Activated T-helper 2 cell treated with anti-CD3 and anti-CD28 coated beads, Interferon-gamma antibody, Interleukin-2, Interleukin-4, amounts not matched to agents 10 μg/mL and 5 μg/mL and 100 μg/mL, durations not matched to agents 14 hours and 24 hours and 36 hours (primary cell): ENCODE measurements at regions not wholly inside any gene's neighbourhood (a gene's known extent, or its start where the extent isn't known, plus 50 kb on each side); places are given as distances from the start of the nearest gene placed in this dataset.

Experiments used
- DNase-seq: peaks from one replicate; pipeline ENCODE4 v3.0.0; 2021; ENCODE audit warnings: low spot score
- H3K27ac Mint-ChIP-seq: one replicate; pipeline ENCODE4 v1.8.0; 2021; ENCODE audit warnings: mixed read lengths
- H3K27me3 Mint-ChIP-seq: one replicate; pipeline ENCODE4 v1.8.0; 2021; ENCODE audit warnings: low read depth, mixed read lengths
- H3K36me3 Mint-ChIP-seq: one replicate; pipeline ENCODE4 v1.8.0; 2021; ENCODE audit warnings: low read depth, mixed read lengths
- H3K4me1 Mint-ChIP-seq: one replicate; pipeline ENCODE4 v1.8.0; 2021; ENCODE audit warnings: low read depth, mixed read lengths
- H3K4me3 Mint-ChIP-seq: one replicate; pipeline ENCODE4 v1.8.0; 2021; ENCODE audit warnings: low read depth, mild to moderate bottlenecking, moderate library complexity, mixed read lengths
- H3K9me3 Mint-ChIP-seq: one replicate; pipeline ENCODE4 v1.8.0; 2021; ENCODE audit warnings: mixed read lengths
- intact Hi-C: fragments of 100-400 bp; cut with micrococcal nuclease; formaldehyde crosslinking; loops from one replicate; pipeline ENCODE4 v1.15.1; 2023

DNA sequence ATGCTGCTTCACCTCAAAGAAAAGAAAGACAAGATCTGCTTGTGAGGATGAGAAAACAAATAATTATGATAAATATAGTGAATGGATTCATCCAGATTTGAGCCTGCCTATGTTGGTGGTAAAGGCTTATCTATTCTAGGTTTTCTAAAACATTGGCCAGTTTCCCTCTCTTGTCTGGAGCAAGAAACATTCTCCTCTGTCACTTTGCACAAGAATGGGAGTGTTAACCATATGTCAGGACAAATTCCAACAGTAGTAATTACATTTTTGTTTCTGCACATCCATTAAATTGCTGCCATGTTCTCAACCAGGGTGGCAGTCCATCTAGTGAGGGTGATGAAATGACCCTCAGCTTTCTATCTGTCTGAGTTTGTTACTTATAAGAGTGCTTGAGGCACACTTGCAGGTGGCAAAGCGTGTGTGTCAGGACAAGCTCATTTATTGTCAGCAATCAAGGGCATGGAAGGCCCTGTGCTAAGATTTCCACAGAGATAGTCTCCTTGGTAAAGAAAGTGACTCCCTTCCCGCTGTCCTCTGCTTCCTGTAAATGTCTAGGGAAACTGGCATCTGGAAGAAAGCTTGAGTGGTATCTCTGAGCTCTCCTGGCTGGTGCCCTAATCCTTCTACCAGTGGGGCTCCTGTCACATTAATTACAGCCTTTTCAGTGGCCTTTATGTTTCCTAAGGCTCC is 502.1 kb upstream of the FLRT2 start:
- peaks cover 4% of the 10 kb centered on the region for H3K9me3 Mint-ChIP-seq
- no peaks in the 10 kb centered on the region for H3K27me3 Mint-ChIP-seq
- no peak for DNase-seq
- no peaks in the 10 kb centered on the region for H3K4me1 Mint-ChIP-seq
- intact Hi-C loops: no loop called here
- H3K4me3 Mint-ChIP-seq: no peak overlapping the region
- no peaks in the 10 kb centered on the region for H3K36me3 Mint-ChIP-seq
- no peak overlapping the region for H3K27ac Mint-ChIP-seq

DNA sequence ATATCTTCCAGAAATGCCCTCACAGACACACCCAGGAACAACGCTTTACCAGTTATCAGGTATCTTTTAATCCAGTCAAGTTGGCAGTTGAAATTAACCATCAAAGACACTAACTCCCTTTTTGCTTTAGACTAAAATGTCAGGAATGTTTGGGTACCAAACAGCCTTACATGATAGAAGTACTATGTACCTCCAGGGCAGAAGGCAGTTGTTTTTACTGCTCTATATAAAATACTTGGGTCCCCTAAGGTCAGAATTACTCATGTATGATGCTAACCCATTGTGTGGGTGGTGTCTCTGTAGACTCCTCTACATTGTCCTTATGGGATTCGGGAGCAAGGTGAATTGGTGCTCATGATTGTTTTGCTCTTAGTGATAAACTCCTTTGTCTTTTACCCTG is 492.5 kb upstream of the FLRT2 start:
- H3K9me3 Mint-ChIP-seq: peaks cover 25% of the 10 kb centered on the region
- no peak overlapping the region for H3K4me3 Mint-ChIP-seq
- intact Hi-C loops: no loop called here
- H3K27me3 Mint-ChIP-seq: no peaks in the 10 kb centered on the region
- no peaks in the 10 kb centered on the region for H3K36me3 Mint-ChIP-seq
- no peaks in the 10 kb centered on the region for H3K4me1 Mint-ChIP-seq
- H3K27ac Mint-ChIP-seq: no peak overlapping the region
- no peak for DNase-seq

DNA sequence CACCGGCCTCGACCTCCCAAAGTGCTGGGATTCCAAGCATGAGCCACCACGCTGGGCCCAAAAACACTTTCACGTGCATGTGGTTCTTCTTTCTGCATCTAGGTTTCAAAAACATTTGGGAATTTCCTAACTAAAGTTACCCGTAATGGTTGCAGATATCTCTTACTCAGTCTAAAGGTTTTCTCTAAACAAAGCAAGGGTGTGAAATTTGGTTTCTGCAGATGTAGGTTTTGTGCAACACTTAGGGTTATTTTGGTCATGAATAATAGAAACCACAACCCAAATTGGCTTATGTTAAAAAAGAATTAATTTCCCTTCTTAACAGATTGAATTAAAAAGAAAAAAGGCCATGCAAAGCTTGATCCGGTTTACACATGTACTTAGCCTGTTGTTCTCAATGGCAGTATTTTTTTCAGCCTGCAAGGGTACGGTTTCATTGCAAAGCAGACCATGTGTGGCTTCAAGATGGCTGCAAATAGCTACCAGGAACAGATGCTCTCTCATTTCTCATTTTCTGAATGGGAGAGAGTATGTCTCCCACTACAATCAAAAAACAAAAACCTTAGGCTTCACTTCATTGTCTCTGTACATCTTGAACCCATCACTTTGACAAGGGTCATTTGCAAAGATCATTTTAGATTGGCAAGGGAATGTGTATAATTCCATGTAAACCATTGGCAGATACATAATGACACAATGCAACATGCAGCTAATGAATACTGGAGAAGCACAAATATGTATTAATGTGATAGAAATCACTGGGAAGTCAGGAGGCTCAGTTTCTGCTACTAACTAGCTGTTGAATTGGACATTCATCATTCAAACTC is 491.2 kb upstream of the FLRT2 start:
- Mint-ChIP-seq H3K4me1 (no peaks in the 10 kb centered on the region), H3K27me3 (no peaks in the 10 kb centered on the region), H3K36me3 (no peaks in the 10 kb centered on the region), H3K9me3 (peaks cover 28% of the 10 kb centered on the region), H3K4me3 (no peak overlapping the region), H3K27ac (no peak overlapping the region)
- intact Hi-C loops: no loop called here
- DNase-seq: no peak

DNA sequence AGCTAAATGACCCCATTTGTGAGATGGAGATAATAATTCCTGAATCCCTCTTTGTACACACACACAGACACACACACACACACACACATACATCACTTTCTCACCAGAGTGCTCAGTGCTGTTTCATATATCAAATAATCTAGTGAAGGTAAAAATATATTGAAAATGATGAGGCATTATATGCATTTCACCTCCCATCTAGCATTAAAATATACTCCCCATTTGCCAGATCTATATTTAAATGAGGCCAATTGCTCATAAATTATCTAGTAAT is 490.7 kb upstream of the FLRT2 start:
- DNase-seq: no peak
- intact Hi-C loops: no loop called here
- Mint-ChIP-seq H3K27ac (no peak overlapping the region), H3K4me1 (no peaks in the 10 kb centered on the region), H3K36me3 (no peaks in the 10 kb centered on the region), H3K9me3 (peaks cover 28% of the 10 kb centered on the region), H3K27me3 (no peaks in the 10 kb centered on the region), H3K4me3 (no peak overlapping the region)

DNA sequence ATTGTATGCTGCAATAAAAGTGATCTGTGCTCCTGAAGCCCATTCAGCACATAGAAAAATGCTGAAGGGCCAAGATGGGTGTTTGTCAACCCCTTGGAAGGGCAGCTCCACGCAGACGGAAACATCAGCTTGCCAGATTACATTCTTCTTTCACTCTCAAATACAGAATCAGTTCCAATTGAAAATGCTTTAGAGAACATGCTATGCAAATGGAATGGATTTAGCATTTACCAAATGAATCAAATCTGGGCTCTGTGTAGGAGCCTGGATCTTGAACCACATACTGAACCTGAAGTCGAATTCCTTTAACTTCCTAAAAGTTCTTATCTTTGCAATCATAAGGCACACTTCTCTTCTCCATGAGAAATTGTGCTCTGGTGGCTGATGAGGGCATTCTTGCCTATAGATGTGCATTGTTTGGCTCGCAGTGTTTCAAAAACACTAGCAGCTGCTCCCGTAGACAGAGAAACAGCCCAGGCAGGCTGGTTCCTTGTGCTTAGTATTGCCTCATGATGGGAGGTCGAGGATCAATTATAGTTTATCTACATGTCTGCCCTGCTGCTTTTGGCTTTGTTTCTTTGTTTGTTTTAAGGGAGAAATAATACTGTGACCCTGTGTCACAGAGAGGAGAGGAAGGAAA is 489.8 kb upstream of the FLRT2 start:
- Mint-ChIP-seq H3K4me1 (no peaks in the 10 kb centered on the region), H3K27me3 (no peaks in the 10 kb centered on the region), H3K4me3 (no peak overlapping the region), H3K9me3 (peaks cover 28% of the 10 kb centered on the region), H3K36me3 (no peaks in the 10 kb centered on the region), H3K27ac (no peak overlapping the region)
- DNase-seq: no peak
- intact Hi-C loops: no loop called here

DNA sequence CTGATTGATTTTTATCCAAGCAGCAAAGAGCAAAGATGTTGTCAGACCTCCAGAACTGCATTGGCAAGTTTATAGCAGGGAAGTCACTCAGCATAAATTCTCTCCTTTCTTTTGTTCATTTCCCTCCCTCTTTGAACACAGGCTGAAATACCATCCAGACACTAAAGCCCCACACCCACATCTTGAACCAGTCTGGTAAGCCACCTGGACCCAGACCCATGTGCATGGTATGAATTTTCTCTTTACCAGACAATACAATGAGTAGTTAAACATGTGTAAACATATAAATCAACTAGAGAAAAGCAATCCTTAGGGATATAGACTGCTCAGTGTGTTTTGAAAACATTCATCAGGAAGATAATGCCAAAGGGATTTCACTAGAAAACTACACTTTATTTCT is 488.3 kb upstream of the FLRT2 start:
- no peaks in the 10 kb centered on the region for H3K36me3 Mint-ChIP-seq

DNA sequence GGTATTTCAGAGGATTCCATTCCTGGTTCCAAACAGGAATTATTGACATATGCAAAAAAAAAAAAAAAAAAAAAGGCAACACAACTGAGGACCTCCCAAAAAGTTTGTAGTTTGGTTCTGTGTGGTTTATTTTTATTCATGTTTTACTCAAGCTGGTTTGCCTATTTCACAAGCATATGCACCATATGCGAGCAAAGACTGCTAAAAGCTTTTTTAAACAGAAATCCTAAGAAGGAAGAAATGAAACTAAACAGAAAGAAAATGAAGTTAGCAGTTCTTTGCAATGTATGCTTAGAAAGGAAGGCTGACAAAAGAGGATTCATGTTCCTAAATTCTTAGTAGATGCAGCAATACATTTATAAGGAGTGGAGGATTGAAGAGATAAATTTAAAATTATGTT is 487.6 kb upstream of the FLRT2 start:
- Mint-ChIP-seq H3K9me3 (peaks cover 29% of the 10 kb centered on the region), H3K36me3 (no peaks in the 10 kb centered on the region), H3K4me3 (no peak overlapping the region), H3K27ac (no peak overlapping the region), H3K4me1 (no peaks in the 10 kb centered on the region), H3K27me3 (no peaks in the 10 kb centered on the region)
- no peak for DNase-seq
- intact Hi-C loops: no loop called here

More for the DNA sequence above, 488.3 kb upstream of the FLRT2 start:
- DNase-seq: no peak
- H3K27ac Mint-ChIP-seq: no peak overlapping the region
- intact Hi-C loops: no loop called here
- peaks cover 28% of the 10 kb centered on the region for H3K9me3 Mint-ChIP-seq
- no peaks in the 10 kb centered on the region for H3K27me3 Mint-ChIP-seq
- no peaks in the 10 kb centered on the region for H3K4me1 Mint-ChIP-seq
- H3K4me3 Mint-ChIP-seq: no peak overlapping the region

DNA sequence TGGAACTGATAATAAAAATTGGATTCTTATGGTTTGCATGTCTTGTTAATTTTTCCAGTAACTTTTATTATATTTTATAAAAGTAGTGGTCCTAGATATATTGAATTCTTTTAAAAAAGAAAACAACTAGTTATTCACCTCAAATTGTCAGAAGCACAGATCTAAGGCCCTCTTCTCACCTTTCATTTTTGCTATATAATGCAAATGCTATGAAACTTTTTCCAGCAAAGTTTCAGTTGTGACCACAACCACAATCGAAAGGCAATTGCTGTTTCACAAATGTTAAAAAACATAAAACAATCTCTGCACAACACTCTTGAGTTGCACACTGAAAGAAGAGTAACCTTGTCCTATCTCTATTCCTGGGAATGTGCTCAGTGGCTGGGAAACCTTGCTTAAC is 479.8 kb upstream of the FLRT2 start:
- Mint-ChIP-seq H3K27me3 (no peaks in the 10 kb centered on the region), H3K4me1 (no peaks in the 10 kb centered on the region), H3K36me3 (no peaks in the 10 kb centered on the region), H3K27ac (no peak overlapping the region), H3K9me3 (peaks cover 35% of the 10 kb centered on the region), H3K4me3 (no peak overlapping the region)
- no peak for DNase-seq
- intact Hi-C loops: no loop called here

DNA sequence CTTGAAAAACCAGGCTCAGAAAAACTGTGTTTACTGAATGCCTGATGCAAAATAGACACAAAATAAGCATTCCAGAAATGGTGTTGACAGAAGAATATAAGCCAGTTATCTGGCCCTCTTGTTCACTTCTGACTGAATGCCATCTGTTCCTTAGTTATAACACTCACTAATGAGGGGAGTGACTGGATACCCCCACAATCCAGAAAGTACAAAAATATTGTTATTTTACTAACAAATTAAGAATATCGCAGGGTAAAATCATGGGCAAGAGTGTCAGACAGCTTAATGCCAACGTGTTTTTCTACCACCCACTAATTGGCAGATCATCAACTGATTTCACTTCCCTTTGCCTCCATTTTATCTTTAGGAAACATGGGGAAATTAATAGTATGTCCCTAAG is 477.3 kb upstream of the FLRT2 start:
- Mint-ChIP-seq H3K9me3 (peaks cover 43% of the 10 kb centered on the region), H3K4me3 (no peak overlapping the region), H3K36me3 (no peaks in the 10 kb centered on the region), H3K4me1 (no peaks in the 10 kb centered on the region), H3K27ac (no peak overlapping the region), H3K27me3 (no peaks in the 10 kb centered on the region)
- intact Hi-C loops: no loop called here
- no peak for DNase-seq

DNA sequence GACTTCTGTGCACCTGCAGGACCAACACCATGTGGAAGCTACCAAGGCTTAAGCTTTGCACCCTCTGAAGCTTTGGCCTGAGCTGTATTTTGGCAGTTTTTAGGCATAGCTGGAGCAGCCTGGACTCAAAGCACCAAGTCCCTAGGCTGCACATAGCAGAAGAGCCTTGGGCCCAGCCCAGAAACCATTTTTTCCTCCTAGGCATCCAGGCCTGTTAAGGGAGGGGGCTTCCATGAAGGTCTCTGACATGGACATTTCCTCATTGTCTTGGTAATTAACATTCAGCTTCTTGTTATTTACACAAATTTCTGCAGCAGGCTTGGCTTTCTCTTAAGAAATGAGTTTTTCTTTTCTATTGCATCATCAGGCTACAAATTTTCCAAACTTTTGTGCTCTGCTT is 475.8 kb upstream of the FLRT2 start:
- Mint-ChIP-seq H3K27me3 (no peaks in the 10 kb centered on the region), H3K36me3 (no peaks in the 10 kb centered on the region), H3K4me3 (no peak overlapping the region), H3K4me1 (no peaks in the 10 kb centered on the region), H3K27ac (no peak overlapping the region), H3K9me3 (peaks cover 43% of the 10 kb centered on the region)
- no peak for DNase-seq
- intact Hi-C loops: no loop called here

DNA sequence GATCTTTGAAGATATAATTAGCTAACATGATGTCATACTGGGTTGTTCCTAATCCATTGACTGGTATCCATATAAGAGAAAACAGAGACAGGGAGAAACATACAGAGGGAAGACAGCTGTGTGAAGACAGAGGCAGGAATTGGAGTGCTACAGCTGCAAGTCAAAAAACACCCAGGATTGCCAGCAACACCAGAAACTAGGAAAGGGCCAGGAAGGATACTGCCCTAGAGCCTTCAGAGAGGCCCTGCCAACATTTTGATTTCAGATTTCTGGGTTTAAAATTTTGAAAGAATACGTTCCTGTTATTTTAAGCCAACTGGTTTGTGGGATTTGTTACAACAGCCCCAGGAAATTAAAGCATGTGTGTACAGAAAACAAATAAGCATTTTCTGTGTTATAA is 473.7 kb upstream of the FLRT2 start:
- Mint-ChIP-seq H3K36me3 (no peaks in the 10 kb centered on the region), H3K27ac (no peak overlapping the region), H3K4me1 (no peaks in the 10 kb centered on the region), H3K27me3 (no peaks in the 10 kb centered on the region), H3K9me3 (peaks cover 49% of the 10 kb centered on the region), H3K4me3 (no peak overlapping the region)
- DNase-seq: no peak
- intact Hi-C loops: no loop called here

DNA sequence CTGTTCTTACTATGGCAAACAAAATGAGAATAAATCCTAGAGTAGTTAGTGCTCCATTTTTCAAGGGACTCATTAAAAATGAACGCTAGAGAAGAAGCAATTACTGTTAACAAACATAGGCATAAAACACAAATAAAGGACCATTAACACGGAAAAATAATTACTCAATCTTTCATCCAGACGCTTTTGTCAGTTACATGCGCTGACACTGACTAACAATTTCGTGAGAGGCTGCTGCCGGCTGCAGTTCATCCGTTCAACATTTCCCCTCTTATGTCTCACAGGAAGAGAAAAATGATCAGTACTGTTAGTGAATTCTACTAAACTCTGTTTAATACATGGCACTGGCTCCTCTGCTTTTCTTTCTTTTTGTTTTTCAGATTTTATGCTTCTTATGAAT is 472.7 kb upstream of the FLRT2 start:
- no peaks in the 10 kb centered on the region for H3K4me1 Mint-ChIP-seq
- H3K27ac Mint-ChIP-seq: no peak overlapping the region
- no peak overlapping the region for H3K4me3 Mint-ChIP-seq
- H3K9me3 Mint-ChIP-seq: peaks cover 50% of the 10 kb centered on the region
- intact Hi-C loops: no loop called here
- H3K27me3 Mint-ChIP-seq: no peaks in the 10 kb centered on the region
- H3K36me3 Mint-ChIP-seq: no peaks in the 10 kb centered on the region
- no peak for DNase-seq

DNA sequence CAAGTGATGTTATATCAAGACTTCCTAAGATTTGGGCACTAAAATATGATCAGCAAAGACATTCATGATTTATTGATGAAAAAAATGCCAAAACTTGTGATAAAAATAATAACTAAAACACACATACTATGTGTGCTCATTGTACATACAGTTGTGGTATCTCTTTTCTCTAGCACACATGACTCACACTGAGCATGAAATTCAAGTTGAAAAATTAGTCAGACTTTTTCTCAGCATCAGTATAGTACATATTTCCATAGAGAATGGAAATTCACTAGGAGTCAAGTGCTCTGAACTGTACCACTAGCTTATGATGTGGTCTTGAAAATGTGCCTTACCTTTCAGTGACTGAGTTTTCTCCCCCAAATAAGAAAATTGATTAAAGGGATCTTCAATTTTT is 471.8 kb upstream of the FLRT2 start:
- no peak overlapping the region for H3K4me3 Mint-ChIP-seq
- no peaks in the 10 kb centered on the region for H3K4me1 Mint-ChIP-seq
- H3K9me3 Mint-ChIP-seq: peaks cover 46% of the 10 kb centered on the region
- H3K27me3 Mint-ChIP-seq: no peaks in the 10 kb centered on the region
- no peak overlapping the region for H3K27ac Mint-ChIP-seq
- H3K36me3 Mint-ChIP-seq: no peaks in the 10 kb centered on the region
- no peak for DNase-seq
- intact Hi-C loops: no loop called here
